ENCODE measurements at regions not wholly inside any gene's neighbourhood (a gene's known extent, or its start where the extent isn't known, plus 50 kb on each side); places are given as distances from the start of the nearest gene placed in this dataset.

GRCh38 chr10:130454543-130455000 is 318.4 kb downstream of the GLRX3 start:
- TF ChIP-seq EZH2 (IDR thresholded peaks at IDR 0.05; ENCODE audit: insufficient read depth, poor library complexity, severe bottlenecking) (no peak), EZH2phosphoT487 (IDR thresholded peaks at IDR 0.05; ENCODE audit: insufficient read depth, low read depth) (no peak)

Measured in GM23248 (cell line).